ENCODE measurements at regions not wholly inside any gene's neighbourhood (a gene's known extent, or its start where the extent isn't known, plus 50 kb on each side); places are given as distances from the start of the nearest gene placed in this dataset.

DNA sequence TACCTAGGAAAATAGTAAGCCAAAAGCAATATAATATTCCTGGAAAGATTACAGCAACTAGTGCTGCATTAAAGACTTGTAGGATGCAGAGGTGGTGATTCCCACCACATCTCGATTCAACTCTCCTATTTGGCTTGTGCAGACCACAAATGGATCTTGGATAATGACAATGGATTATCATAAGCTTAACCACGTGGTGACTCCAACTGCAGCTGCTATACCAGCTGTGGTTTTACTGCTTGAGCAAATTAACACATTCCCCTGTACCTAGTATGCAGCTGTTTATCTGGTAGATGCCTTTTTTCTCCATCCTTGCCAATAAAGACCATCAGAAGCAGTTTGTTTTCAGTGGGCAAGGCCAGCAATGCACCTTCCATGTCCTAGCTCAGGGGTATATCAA lies 542.7 kb upstream of the ADGRL4 start:
- TF ChIP-seq, protein P1, sequence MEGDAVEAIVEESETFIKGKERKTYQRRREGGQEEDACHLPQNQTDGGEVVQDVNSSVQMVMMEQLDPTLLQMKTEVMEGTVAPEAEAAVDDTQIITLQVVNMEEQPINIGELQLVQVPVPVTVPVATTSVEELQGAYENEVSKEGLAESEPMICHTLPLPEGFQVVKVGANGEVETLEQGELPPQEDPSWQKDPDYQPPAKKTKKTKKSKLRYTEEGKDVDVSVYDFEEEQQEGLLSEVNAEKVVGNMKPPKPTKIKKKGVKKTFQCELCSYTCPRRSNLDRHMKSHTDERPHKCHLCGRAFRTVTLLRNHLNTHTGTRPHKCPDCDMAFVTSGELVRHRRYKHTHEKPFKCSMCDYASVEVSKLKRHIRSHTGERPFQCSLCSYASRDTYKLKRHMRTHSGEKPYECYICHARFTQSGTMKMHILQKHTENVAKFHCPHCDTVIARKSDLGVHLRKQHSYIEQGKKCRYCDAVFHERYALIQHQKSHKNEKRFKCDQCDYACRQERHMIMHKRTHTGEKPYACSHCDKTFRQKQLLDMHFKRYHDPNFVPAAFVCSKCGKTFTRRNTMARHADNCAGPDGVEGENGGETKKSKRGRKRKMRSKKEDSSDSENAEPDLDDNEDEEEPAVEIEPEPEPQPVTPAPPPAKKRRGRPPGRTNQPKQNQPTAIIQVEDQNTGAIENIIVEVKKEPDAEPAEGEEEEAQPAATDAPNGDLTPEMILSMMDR (IDR thresholded peaks at IDR 0.05) = no peak
- TF ChIP-seq POLR2A (IDR thresholded peaks at IDR 0.05) (no peak), POLR2AphosphoS5 (IDR thresholded peaks at IDR 0.05) (no peak)

Data from breast epithelium (tissue), 3 donors.